SK-N-SH treated with all-trans-retinoic acid at 6 μM for 48 hours (cell line): ENCODE measurements at regions not wholly inside any gene's neighbourhood (a gene's known extent, or its start where the extent isn't known, plus 50 kb on each side); places are given as distances from the start of the nearest gene placed in this dataset.
A peak's percentile ranks its signal among the peaks of the same experiment; 100 is the strongest.

Experiments
- ATAC-seq: fragments of 200-7000 bp; cut with Tn5 transposase; 3 replicates; pipeline ENCODE4 v1.9.1; 2020; ENCODE audit warnings: mild to moderate bottlenecking, moderate library complexity
- ARNTL ChIP-seq: fragments of 450-650 bp; formaldehyde crosslinking; IDR thresholded peaks from 2 replicates; pipeline ENCODE4 v1.5.0; 2020; ENCODE audit warnings: low read depth, mild to moderate bottlenecking, moderate library complexity, borderline replicate concordance
- BACH2 ChIP-seq: fragments of 250-450 bp; sonication (Bioruptor Pico); IDR thresholded peaks from 2 replicates; pipeline ENCODE4 v1.9.0; 2021; ENCODE audit warnings: mild to moderate bottlenecking, borderline replicate concordance
- CSDC2 ChIP-seq: fragments of 250-450 bp; sonication (Bioruptor Pico); IDR thresholded peaks from 2 replicates; pipeline ENCODE4 v1.5.0; 2020; ENCODE audit warnings: mild to moderate bottlenecking, moderate library complexity
- CSRNP3 ChIP-seq: fragments of 250-450 bp; sonication (Bioruptor Pico); IDR thresholded peaks from 2 replicates; pipeline ENCODE4 v1.5.1; 2021; ENCODE audit warnings: mild to moderate bottlenecking, moderate library complexity
- ESRRG ChIP-seq: fragments of 250-450 bp; sonication (Bioruptor Pico); IDR thresholded peaks from 2 replicates; pipeline ENCODE4 v1.6.1; 2021; ENCODE audit warnings: mild to moderate bottlenecking
- GLIS3 ChIP-seq: fragments of 250-450 bp; sonication (Bioruptor Pico); IDR thresholded peaks from 2 replicates; pipeline ENCODE4 v1.5.0; 2020; ENCODE audit warnings: mild to moderate bottlenecking, moderate library complexity
- ISL1 ChIP-seq: fragments of 250-450 bp; sonication (Bioruptor Pico); IDR thresholded peaks from 2 replicates; pipeline ENCODE4 v2.1.2; 2022; ENCODE audit warnings: mild to moderate bottlenecking, moderate library complexity
- OSR1 ChIP-seq: fragments of 250-450 bp; sonication (Bioruptor Pico); IDR thresholded peaks from 2 replicates; pipeline ENCODE4 v1.8.0; 2022; ENCODE audit warnings: moderate library complexity, mild to moderate bottlenecking, inconsistent platforms
- PATZ1 ChIP-seq: fragments of 250-450 bp; sonication (Bioruptor Pico); IDR thresholded peaks from 2 replicates; pipeline ENCODE4 v1.8.0; 2020; ENCODE audit warnings: mild to moderate bottlenecking, moderate library complexity, borderline replicate concordance
- PPARA ChIP-seq: fragments of 250-450 bp; sonication (Bioruptor Pico); IDR thresholded peaks from 2 replicates; pipeline ENCODE4 v1.5.0; 2020; ENCODE audit warnings: mild to moderate bottlenecking, borderline replicate concordance
- RARB ChIP-seq: fragments of 250-450 bp; sonication (Bioruptor Pico); IDR thresholded peaks from 2 replicates; pipeline ENCODE4 v1.8.0; 2021; ENCODE audit warnings: mild to moderate bottlenecking, moderate library complexity
- SNAI2 ChIP-seq: fragments of 250-450 bp; sonication (Bioruptor Pico); IDR thresholded peaks from 2 replicates; pipeline ENCODE4 v1.5.0; 2020; ENCODE audit warnings: mild to moderate bottlenecking, moderate library complexity
- TCF4 ChIP-seq: fragments of 250-450 bp; sonication (Bioruptor Pico); IDR thresholded peaks from 2 replicates; pipeline ENCODE4 v1.8.0; 2021; ENCODE audit warnings: mild to moderate bottlenecking, moderate library complexity, borderline replicate concordance
- TOX ChIP-seq: fragments of 250-450 bp; sonication (Bioruptor Pico); IDR thresholded peaks from 2 replicates; pipeline ENCODE4 v1.8.0; 2021; ENCODE audit warnings: mild to moderate bottlenecking, moderate library complexity, borderline replicate concordance
- ZC3H10 ChIP-seq: fragments of 250-450 bp; sonication (Bioruptor Pico); IDR thresholded peaks from 2 replicates; pipeline ENCODE4 v1.5.1; 2021; ENCODE audit warnings: mild to moderate bottlenecking, moderate library complexity
- ZFP3 ChIP-seq: fragments of 250-450 bp; sonication (Bioruptor Pico); IDR thresholded peaks from 2 replicates; pipeline ENCODE4 v1.5.0; 2020; ENCODE audit warnings: mild to moderate bottlenecking, moderate library complexity
- ZFP30 ChIP-seq: fragments of 450-650 bp; formaldehyde crosslinking; IDR thresholded peaks from 2 replicates; pipeline ENCODE4 v1.5.0; 2022; ENCODE audit warnings: mild to moderate bottlenecking, moderate library complexity
- ZNF565 ChIP-seq: fragments of 450-650 bp; formaldehyde crosslinking; conservative IDR thresholded peaks from 2 replicates; pipeline ENCODE4 v1.5.0; 2020; ENCODE audit warnings: low read depth, mild to moderate bottlenecking, moderate library complexity
- ZNF70 ChIP-seq: fragments of 450-650 bp; formaldehyde crosslinking; IDR thresholded peaks from 2 replicates; pipeline ENCODE4 v1.5.0; 2020; ENCODE audit warnings: mild to moderate bottlenecking, moderate library complexity
- ZNF8 ChIP-seq: fragments of 450-650 bp; formaldehyde crosslinking; IDR thresholded peaks from 2 replicates; pipeline ENCODE4 v1.5.0; 2020; ENCODE audit warnings: mild to moderate bottlenecking, moderate library complexity
- TF ChIP-seq, protein P1 (sequence below): fragments of 250-450 bp; sonication (Bioruptor Pico); IDR thresholded peaks from 2 replicates; pipeline ENCODE4 v1.8.0; 2021; ENCODE audit warnings: low read depth, mild to moderate bottlenecking, moderate library complexity, borderline replicate concordance
- TF ChIP-seq, protein P2 (sequence below): fragments of 250-450 bp; sonication (Bioruptor Pico); IDR thresholded peaks from 2 replicates; pipeline ENCODE4 v1.5.0; 2020; ENCODE audit warnings: mild to moderate bottlenecking, moderate library complexity
- TF ChIP-seq, protein P3 (sequence below): fragments of 250-450 bp; sonication (Bioruptor Pico); IDR thresholded peaks from 2 replicates; pipeline ENCODE4 v1.5.1; 2020; ENCODE audit warnings: low read depth, mild to moderate bottlenecking, moderate library complexity

DNA sequence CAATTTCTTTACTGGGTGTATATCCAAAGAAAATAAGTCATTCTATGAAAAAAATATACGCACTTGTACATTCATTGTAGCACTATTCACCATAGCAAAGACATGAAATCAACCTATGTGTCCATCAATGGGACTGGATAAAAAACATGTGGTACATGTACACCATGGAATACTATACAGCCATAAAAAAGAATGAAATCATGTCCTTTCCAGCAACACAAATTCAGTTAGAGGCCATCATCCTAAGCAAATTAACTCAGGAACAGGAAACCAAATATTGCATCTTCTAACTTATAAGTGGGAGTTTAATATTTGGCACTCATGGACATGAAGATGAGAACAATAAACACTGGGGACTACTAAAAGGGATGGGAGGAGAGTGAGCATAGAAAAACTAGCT, 325.7 kb downstream of the TGFB2 start:
- TF ChIP-seq CSRNP3 (no peak), ZNF8 (CRISPR knock-in tag) (peak; percentile 96), TOX (CRISPR knock-in tag) (no peak), ZNF70 (CRISPR knock-in tag) (no peak)
- ATAC-seq, result no peak

DNA sequence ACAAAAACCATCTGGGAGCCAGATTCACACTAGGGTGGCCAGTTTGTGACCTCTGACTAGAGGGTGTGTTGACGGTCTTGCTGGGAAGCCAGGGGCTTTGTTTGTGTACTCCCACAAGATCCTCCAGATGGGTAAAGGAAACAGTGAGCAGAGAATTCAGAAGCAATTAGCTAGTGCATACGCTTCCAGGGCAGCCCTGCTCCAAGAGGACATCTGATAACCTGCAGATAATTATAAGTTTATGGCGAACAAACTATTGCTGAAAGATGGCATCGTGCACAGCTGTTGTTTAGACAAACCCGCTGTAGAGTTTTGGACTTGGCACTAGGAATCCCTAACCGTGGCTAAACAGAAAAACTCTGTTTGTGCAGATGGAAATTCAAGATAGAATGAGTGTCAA, 326.4 kb downstream of the TGFB2 start:
- TF ChIP-seq, protein P1, sequence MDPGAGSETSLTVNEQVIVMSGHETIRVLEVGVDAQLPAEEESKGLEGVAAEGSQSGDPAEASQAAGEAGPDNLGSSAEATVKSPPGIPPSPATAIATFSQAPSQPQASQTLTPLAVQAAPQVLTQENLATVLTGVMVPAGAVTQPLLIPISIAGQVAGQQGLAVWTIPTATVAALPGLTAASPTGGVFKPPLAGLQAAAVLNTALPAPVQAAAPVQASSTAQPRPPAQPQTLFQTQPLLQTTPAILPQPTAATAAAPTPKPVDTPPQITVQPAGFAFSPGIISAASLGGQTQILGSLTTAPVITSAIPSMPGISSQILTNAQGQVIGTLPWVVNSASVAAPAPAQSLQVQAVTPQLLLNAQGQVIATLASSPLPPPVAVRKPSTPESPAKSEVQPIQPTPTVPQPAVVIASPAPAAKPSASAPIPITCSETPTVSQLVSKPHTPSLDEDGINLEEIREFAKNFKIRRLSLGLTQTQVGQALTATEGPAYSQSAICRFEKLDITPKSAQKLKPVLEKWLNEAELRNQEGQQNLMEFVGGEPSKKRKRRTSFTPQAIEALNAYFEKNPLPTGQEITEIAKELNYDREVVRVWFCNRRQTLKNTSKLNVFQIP (CRISPR knock-in tag), result no peak
- TF ChIP-seq ZC3H10 (CRISPR knock-in tag) (no peak), ZFP3 (no peak), ESRRG (CRISPR knock-in tag) (no peak), ZNF565 (no peak), GLIS3 (CRISPR knock-in tag) (no peak), ZNF8 (CRISPR knock-in tag) (peak; percentile 34), TCF4 (CRISPR knock-in tag) (peak; percentile 94; the same call in 1 of the 2 replicates), RARB (no peak)
- TF ChIP-seq, protein P2, sequence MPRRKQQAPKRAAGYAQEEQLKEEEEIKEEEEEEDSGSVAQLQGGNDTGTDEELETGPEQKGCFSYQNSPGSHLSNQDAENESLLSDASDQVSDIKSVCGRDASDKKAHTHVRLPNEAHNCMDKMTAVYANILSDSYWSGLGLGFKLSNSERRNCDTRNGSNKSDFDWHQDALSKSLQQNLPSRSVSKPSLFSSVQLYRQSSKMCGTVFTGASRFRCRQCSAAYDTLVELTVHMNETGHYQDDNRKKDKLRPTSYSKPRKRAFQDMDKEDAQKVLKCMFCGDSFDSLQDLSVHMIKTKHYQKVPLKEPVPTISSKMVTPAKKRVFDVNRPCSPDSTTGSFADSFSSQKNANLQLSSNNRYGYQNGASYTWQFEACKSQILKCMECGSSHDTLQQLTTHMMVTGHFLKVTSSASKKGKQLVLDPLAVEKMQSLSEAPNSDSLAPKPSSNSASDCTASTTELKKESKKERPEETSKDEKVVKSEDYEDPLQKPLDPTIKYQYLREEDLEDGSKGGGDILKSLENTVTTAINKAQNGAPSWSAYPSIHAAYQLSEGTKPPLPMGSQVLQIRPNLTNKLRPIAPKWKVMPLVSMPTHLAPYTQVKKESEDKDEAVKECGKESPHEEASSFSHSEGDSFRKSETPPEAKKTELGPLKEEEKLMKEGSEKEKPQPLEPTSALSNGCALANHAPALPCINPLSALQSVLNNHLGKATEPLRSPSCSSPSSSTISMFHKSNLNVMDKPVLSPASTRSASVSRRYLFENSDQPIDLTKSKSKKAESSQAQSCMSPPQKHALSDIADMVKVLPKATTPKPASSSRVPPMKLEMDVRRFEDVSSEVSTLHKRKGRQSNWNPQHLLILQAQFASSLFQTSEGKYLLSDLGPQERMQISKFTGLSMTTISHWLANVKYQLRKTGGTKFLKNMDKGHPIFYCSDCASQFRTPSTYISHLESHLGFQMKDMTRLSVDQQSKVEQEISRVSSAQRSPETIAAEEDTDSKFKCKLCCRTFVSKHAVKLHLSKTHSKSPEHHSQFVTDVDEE (CRISPR knock-in tag), result peak; percentile 70
- TF ChIP-seq, all 23 proteins: peak for 3
- ATAC-seq, result peak; percentile 42; the same call in 2 of the 3 replicates

GRCh38 chr1:218673170-218673569, 328.0 kb downstream of the TGFB2 start:
- TF ChIP-seq, protein P1 (CRISPR knock-in tag), result no peak
- TF ChIP-seq BACH2 (CRISPR knock-in tag) (no peak), ARNTL (CRISPR knock-in tag) (no peak), ZNF70 (CRISPR knock-in tag) (no peak), ZFP30 (CRISPR knock-in tag) (no peak), ZNF565 (no peak), SNAI2 (CRISPR knock-in tag) (no peak), PPARA (no peak), CSRNP3 (no peak), ZFP3 (no peak), GLIS3 (CRISPR knock-in tag) (no peak), ESRRG (CRISPR knock-in tag) (no peak), CSDC2 (no peak), PATZ1 (no peak), ISL1 (no peak), OSR1 (CRISPR knock-in tag) (no peak), ZNF8 (CRISPR knock-in tag) (no peak), TOX (CRISPR knock-in tag) (no peak)
- TF ChIP-seq, protein P2 (CRISPR knock-in tag), result no peak
- TF ChIP-seq, protein P3, sequence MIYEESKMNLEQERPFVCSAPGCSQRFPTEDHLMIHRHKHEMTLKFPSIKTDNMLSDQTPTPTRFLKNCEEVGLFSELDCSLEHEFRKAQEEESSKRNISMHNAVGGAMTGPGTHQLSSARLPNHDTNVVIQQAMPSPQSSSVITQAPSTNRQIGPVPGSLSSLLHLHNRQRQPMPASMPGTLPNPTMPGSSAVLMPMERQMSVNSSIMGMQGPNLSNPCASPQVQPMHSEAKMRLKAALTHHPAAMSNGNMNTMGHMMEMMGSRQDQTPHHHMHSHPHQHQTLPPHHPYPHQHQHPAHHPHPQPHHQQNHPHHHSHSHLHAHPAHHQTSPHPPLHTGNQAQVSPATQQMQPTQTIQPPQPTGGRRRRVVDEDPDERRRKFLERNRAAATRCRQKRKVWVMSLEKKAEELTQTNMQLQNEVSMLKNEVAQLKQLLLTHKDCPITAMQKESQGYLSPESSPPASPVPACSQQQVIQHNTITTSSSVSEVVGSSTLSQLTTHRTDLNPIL (CRISPR knock-in tag), result no peak
- peak; percentile 17; the same call in 2 of the 3 replicates for ATAC-seq
